Progenitor cell of endocrine pancreas (in vitro differentiated cells): ENCODE measurements at regions not wholly inside any gene's neighbourhood (a gene's known extent, or its start where the extent isn't known, plus 50 kb on each side); places are given as distances from the start of the nearest gene placed in this dataset.
A peak's percentile ranks its signal among the peaks of the same experiment; 100 is the strongest.
"Not testable (repeated sequence)": the region's sequence is repeated elsewhere in the genome, so short reads cannot be mapped to it uniquely, and the experiment has no call there.

ENCODE experiments used
- DNase-seq: peaks from one replicate; pipeline ENCODE4 v3.0.0; 2021; ENCODE audit warnings: low spot score; ENCODE audit not compliant: unreplicated experiment
- H3K27ac Mint-ChIP-seq: 2 replicates; pipeline ENCODE4 v1.8.0; 2021; ENCODE audit warnings: mild to moderate bottlenecking, moderate library complexity, mixed read lengths
- H3K27me3 Mint-ChIP-seq: 2 replicates; pipeline ENCODE4 v1.8.0; 2021; ENCODE audit warnings: mixed read lengths
- H3K36me3 Mint-ChIP-seq: 2 replicates; pipeline ENCODE4 v1.8.0; 2022; ENCODE audit warnings: mixed read lengths; ENCODE audit not compliant: insufficient read depth
- H3K4me1 Mint-ChIP-seq: 2 replicates; pipeline ENCODE4 v1.8.0; 2021; ENCODE audit warnings: low read depth, mixed read lengths
- H3K4me3 Mint-ChIP-seq: 2 replicates; pipeline ENCODE4 v1.8.0; 2021; ENCODE audit warnings: low read depth, mild to moderate bottlenecking, moderate library complexity, mixed read lengths
- H3K9me3 Mint-ChIP-seq: 2 replicates; pipeline ENCODE4 v1.8.0; 2021; ENCODE audit warnings: low read depth, mixed read lengths
- TF ChIP-seq, protein P1 (sequence below): fragments of 200-600 bp; sonication (generic); IDR thresholded peaks from one replicate; pipeline ENCODE4 v1.5.0; 2021; ENCODE audit warnings: antibody characterized with exemption, mild to moderate bottlenecking; ENCODE audit not compliant: unreplicated experiment

DNA sequence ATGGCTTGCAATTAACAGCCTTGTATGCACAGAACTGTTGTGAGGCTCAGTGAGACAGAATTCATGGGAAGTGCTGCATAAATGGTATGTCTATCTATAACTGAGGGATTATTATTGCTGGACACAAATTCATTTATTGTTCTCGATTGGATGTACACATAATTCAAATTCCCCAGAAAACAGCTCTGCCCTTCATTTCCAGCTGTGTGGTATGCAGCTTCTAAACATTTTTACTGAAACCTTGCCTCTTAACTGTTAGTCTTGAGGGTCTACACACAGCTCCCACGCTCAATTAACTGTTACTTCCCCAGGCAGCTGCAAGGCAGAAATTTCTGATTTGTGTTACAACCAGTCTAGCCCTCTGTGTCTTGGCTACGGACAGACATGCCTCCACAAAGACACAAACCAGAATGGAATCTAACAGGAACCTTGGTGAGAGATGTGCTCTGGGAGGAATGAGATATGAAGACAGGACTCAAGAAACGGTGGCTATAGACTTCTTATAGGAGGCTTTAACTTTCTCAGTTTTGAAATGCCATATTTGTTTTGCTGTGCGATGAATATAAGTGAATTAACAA lies 139.7 kb upstream of the TBL1XR1 start:
- DNase-seq, result no peak
- Mint-ChIP-seq H3K4me3 (no peak overlapping the region), H3K27me3 (no peaks in the 10 kb centered on the region), H3K4me1 (peaks cover 10% of the 10 kb centered on the region), H3K36me3 (no peaks in the 10 kb centered on the region), H3K9me3 (no peaks in the 10 kb centered on the region), H3K27ac (no peak overlapping the region)
- TF ChIP-seq, protein P1, sequence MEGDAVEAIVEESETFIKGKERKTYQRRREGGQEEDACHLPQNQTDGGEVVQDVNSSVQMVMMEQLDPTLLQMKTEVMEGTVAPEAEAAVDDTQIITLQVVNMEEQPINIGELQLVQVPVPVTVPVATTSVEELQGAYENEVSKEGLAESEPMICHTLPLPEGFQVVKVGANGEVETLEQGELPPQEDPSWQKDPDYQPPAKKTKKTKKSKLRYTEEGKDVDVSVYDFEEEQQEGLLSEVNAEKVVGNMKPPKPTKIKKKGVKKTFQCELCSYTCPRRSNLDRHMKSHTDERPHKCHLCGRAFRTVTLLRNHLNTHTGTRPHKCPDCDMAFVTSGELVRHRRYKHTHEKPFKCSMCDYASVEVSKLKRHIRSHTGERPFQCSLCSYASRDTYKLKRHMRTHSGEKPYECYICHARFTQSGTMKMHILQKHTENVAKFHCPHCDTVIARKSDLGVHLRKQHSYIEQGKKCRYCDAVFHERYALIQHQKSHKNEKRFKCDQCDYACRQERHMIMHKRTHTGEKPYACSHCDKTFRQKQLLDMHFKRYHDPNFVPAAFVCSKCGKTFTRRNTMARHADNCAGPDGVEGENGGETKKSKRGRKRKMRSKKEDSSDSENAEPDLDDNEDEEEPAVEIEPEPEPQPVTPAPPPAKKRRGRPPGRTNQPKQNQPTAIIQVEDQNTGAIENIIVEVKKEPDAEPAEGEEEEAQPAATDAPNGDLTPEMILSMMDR, result no peak

DNA sequence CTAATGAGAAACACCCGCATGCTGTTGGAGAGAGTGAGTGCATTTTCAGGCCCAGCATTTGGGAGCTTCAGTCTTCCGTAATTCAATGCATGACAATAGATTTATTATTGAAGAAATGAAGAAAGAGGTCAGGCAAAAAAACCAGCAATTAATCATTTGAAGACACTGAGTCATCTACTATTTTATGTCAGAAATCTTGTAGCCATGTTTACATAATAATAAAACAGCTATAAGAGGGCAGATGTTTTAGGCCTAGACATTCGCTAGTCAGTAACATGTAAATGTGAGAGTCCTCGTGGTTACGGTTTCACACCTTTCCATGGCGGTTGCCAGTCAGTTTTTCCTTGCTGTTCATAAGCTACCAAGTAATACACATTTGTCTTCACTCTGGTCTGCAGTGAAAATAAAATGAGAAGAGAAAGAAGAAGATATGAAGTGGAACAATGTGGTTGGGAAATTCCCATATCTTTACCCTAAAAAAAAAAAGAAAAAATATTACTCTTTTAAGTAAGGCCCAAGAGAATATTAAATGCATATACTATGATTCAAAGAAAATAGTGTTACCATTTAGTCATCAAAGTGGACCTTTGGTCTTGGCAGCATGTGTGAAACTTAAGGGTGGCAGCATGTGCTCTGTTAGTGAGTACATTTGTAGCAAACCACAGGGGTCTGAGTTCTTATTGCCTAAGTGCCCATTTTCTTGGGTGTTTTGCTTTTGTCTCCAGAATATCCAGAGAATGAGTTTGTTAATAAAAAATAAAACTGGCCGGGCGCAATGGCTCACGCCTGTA lies 140.5 kb upstream of the TBL1XR1 start:
- Mint-ChIP-seq H3K4me1 (peaks cover 8% of the 10 kb centered on the region), H3K27me3 (no peaks in the 10 kb centered on the region), H3K9me3 (no peaks in the 10 kb centered on the region), H3K36me3 (no peaks in the 10 kb centered on the region), H3K4me3 (no peak overlapping the region), H3K27ac (no peak overlapping the region)
- TF ChIP-seq, protein P1, result no peak
- DNase-seq, result no peak

DNA sequence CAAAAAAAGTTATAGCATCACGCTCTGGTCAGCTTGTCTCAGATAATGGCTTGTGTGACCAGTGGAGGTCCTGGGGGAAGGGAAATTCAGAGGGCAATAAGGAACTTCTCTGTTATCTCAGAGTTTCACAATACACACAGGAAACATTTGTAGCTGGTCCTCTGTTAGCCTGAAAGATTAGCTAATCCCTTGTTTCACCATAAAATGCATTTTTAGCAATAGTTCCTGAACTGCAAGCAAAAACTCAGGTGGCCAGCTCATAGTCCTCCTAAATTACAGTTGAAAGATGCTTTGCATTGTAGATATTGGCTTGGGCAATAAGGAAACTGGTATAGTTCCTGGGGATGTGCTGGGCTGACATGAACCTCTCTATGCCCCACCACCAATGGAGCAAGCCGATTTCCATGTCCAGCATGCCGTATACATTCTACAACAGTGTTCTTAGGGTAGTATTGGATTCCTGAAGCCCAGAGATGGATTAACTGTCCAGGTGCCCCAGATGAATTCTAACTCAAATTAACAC lies 141.5 kb upstream of the TBL1XR1 start:
- Mint-ChIP-seq H3K4me1 (peaks cover 9% of the 10 kb centered on the region), H3K4me3 (no peak overlapping the region), H3K27me3 (no peaks in the 10 kb centered on the region), H3K27ac (peak overlapping the region; percentile 29), H3K36me3 (no peaks in the 10 kb centered on the region), H3K9me3 (no peaks in the 10 kb centered on the region)
- TF ChIP-seq, protein P1, result no peak
- no peak for DNase-seq

DNA sequence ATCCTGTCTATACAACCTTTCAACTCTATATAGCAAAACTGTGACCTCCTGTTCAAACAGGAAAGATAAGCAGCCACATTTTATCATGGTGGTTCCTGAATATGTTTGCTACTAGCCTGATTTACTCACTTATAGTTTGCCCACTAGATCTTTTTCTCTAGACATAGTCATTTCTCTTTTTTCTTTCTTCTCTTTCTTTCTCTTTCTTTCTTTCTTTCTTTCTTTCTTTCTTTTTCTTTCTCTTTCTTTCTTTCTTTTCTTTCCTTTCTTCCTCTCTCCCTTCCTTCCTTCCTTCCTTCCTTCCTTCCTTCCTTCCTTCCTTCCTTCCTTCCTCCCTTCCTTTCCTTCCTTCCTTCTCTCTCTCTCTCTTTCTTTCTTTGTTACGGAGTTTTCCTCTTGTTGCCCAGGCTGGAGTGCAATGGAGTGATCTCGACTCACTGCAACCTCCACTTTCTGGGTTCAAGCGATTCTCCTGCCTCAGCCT lies 142.0 kb upstream of the TBL1XR1 start:
- H3K4me1 Mint-ChIP-seq, result peaks cover 13% of the 10 kb centered on the region
- not testable (repeated sequence) for H3K4me3 Mint-ChIP-seq, H3K36me3 Mint-ChIP-seq, DNase-seq, H3K27ac Mint-ChIP-seq, H3K27me3 Mint-ChIP-seq, H3K9me3 Mint-ChIP-seq

DNA sequence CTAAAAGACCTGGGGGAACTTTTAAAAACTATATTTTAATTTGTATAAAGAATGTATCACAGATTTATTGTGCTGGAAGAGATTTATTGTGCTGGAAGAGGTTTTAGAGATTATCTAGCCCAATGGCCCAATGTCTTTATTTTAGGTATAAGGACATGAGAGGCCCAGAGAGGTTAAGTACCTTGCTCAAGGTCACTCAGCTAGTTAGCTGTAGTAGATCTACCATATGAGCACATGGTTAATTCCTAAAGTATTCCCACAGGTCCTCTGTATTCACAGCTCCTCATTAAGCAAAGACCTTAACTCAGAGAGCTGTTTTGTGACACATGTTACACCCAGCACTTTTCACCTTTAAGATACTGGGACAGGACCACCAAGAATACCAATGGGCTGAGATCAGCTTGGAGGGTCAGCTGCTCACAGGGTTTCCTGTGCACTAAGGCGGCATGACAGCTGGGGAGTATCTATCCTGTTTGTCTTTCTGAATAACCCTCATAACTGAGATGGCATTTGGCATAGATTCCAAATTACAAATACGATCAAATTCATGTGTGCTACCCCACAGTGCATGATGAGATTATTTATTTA lies 143.1 kb upstream of the TBL1XR1 start:
- Mint-ChIP-seq H3K36me3 (no peaks in the 10 kb centered on the region), H3K9me3 (no peaks in the 10 kb centered on the region), H3K4me1 (peaks cover 20% of the 10 kb centered on the region), H3K4me3 (no peak overlapping the region), H3K27ac (no peak overlapping the region), H3K27me3 (no peaks in the 10 kb centered on the region)
- no peak for DNase-seq
- TF ChIP-seq, protein P1, result no peak
